ENCODE measurements at regions not wholly inside any gene's neighbourhood (a gene's known extent, or its start where the extent isn't known, plus 50 kb on each side); places are given as distances from the start of the nearest gene placed in this dataset.
A peak's percentile ranks its signal among the peaks of the same experiment; 100 is the strongest.

DNA sequence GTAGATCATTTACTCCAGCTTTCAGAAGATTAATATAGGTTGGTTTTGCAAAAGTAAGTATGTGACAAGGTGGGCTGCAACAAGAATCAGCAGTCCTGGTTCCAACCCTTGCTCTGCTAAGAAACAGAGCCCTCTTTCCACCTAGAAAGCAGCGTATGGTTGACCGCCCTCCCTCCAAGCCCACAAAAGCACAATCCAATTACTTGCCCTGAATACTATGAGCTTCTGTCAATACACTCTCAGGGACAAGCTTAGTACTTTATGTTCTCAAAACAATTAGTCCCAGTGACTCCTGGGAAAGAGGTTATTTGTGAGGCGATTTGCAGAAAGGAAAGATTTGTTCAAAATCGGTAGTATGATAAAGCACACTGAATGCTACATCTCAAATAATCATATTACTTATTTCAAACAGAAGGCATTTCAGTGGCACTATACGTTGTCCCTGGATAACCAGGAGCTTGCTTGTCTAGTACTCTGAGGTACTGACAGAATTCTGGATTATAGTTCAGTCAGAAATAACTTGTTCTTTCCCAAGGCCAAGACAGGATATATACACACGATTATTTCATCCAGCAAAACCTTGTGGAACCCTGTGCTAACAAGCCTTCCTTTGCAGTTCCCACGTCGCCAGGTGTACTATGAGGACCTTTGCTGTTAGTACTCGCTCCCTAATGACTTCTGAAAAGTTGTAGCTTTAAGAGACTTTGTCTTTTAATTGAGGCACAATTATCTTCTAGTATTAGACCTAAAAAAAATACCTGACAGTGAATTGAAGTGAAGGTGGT lies 96.9 kb upstream of the ADTRP start:
- TF ChIP-seq, protein P1, sequence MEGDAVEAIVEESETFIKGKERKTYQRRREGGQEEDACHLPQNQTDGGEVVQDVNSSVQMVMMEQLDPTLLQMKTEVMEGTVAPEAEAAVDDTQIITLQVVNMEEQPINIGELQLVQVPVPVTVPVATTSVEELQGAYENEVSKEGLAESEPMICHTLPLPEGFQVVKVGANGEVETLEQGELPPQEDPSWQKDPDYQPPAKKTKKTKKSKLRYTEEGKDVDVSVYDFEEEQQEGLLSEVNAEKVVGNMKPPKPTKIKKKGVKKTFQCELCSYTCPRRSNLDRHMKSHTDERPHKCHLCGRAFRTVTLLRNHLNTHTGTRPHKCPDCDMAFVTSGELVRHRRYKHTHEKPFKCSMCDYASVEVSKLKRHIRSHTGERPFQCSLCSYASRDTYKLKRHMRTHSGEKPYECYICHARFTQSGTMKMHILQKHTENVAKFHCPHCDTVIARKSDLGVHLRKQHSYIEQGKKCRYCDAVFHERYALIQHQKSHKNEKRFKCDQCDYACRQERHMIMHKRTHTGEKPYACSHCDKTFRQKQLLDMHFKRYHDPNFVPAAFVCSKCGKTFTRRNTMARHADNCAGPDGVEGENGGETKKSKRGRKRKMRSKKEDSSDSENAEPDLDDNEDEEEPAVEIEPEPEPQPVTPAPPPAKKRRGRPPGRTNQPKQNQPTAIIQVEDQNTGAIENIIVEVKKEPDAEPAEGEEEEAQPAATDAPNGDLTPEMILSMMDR (IDR thresholded peaks at IDR 0.05), result no peak
- H3K4me1 ChIP-seq (ENCODE audit: low read depth), result no peaks in the 10 kb centered on the region
- intact Hi-C loops (cut with DNase I, micrococcal nuclease), result no loop called here
- no peak overlapping the region for H3K4me3 ChIP-seq
- H3K36me3 ChIP-seq (ENCODE audit: low read depth), result no peaks in the 10 kb centered on the region
- ATAC-seq (no peak), DNase-seq (no peak)
- H3K9me3 ChIP-seq, result no peaks in the 10 kb centered on the region

DNA sequence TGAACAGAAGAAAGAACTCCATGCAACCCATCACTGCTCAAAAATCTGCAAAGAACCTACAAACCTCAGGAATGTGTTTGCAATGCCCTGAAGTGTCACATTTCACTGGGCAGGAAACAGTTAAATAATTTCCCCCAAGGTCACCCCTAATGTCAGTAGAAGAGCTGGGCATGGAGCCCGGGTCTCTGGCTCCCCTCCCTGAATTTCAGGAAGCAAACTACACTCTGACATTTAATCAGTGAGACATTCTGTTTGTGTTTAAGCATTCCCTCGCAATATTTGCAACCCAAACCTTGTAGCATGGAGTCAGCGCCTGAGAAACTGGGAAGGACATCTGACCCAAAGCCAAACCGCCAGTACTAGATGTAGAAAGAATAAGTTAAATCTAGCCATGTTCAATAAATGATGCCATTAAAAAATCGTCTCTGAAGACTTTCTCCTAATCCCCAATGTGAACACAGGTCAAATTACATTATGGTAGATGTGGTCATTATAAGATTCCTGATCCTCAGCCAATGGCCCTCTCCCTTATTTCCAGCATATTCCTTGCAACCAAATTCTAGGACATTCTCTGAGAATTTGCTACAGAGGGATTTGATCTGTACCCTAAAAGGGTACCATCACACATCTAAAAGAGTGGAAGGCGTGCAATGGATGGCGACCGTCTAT lies 91.2 kb upstream of the ADTRP start:
- H3K36me3 ChIP-seq (ENCODE audit: low read depth), result no peaks in the 10 kb centered on the region
- H3K9me3 ChIP-seq, result no peaks in the 10 kb centered on the region
- ATAC-seq (no peak), DNase-seq (peak in 1 of 3 donors; percentile 24)
- intact Hi-C loops (cut with DNase I, micrococcal nuclease), result no loop called here
- no peak overlapping the region for H3K4me3 ChIP-seq
- no peaks in the 10 kb centered on the region for H3K4me1 ChIP-seq (ENCODE audit: low read depth)
- TF ChIP-seq, protein P1 (IDR thresholded peaks at IDR 0.05), result no peak

DNA sequence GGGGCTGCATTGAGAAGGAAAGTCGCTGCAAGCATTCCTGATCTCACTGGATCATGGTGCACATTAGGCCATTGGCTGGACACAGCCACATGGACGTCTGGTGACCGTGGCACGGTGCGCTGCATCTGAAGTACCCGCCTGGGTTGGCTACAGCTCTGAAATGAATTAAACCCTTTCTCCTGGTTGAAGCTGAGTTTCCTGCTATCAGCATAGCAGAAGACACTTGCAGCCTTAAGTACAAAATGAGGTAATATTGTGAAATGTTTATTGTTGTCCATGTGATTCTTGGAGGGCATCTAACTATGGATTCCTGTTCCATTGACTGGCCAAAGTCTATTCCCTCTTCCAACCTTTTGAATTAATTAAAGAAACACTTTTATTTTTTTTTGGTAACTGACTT lies 89.8 kb upstream of the ADTRP start:
- Histone ChIP-seq H3K4me3 (no peak overlapping the region), H3K4me1 (ENCODE audit: low read depth) (no peaks in the 10 kb centered on the region), H3K36me3 (ENCODE audit: low read depth) (no peaks in the 10 kb centered on the region), H3K9me3 (no peaks in the 10 kb centered on the region)
- TF ChIP-seq, protein P1 (IDR thresholded peaks at IDR 0.05), result no peak
- DNase-seq, result no peak
- intact Hi-C loops (cut with DNase I, micrococcal nuclease), result no loop called here
- no peak for ATAC-seq

DNA sequence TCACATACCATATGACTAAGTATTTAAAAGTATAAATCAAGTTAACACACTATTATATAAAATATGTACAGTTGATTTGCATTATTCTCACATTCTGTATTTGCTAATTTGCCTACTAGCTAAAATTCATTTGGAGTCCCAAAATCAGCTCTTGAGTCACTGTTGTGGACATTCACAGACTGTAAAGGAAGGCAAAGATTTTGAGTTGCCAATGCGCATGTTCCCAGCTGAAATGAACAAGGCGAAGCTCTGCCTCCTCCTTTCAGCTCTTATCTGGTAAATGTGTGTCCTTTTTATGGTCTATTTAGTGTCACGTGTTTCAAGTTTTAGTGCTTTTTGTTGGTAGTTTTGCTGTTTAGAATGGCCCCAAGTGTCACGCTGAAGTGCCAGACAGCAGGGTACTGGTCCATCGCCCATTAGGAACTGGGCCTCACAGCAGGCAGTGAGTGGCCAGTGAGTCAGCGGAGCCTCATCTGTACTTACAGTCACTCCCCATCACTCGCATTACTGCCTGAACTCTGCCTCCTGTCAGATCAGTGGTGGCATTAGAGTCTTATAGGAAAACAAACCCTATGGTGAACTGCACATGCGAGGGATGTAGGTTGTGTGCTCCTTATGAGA lies 87.2 kb upstream of the ADTRP start:
- DNase-seq (no peak), ATAC-seq (no peak)
- Histone ChIP-seq H3K36me3 (ENCODE audit: low read depth) (no peaks in the 10 kb centered on the region), H3K4me3 (no peak overlapping the region), H3K4me1 (ENCODE audit: low read depth) (no peaks in the 10 kb centered on the region), H3K9me3 (no peaks in the 10 kb centered on the region)
- intact Hi-C loops (cut with DNase I, micrococcal nuclease), result no loop called here
- TF ChIP-seq, protein P1 (IDR thresholded peaks at IDR 0.05), result no peak

DNA sequence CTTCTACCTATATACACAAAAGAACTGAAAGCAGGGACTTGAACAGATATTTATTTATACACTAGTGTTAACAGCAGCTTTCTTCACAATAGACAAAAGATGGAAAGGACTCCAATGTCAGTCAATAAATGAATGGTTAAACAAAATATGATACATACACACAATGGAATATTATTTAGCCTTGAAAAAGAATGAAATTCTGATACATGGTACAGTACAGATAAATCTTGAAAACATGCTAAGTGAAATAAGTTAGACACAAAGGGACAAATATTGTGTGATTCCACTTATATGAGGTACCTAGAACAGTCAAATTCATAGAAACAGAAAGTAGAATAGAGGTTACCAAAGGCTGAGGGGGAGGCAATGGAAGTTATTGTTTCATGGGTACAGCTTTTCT lies 79.8 kb upstream of the ADTRP start:
- no peaks in the 10 kb centered on the region for H3K36me3 ChIP-seq (ENCODE audit: low read depth)
- no peaks in the 10 kb centered on the region for H3K4me1 ChIP-seq (ENCODE audit: low read depth)
- intact Hi-C loops (cut with DNase I, micrococcal nuclease), result no loop called here
- H3K4me3 ChIP-seq, result no peak overlapping the region
- no peak for DNase-seq
- no peaks in the 10 kb centered on the region for H3K9me3 ChIP-seq
- ATAC-seq, result no peak
- TF ChIP-seq, protein P1 (IDR thresholded peaks at IDR 0.05), result no peak
